ENCODE measurements at regions not wholly inside any gene's neighbourhood (a gene's known extent, or its start where the extent isn't known, plus 50 kb on each side); places are given as distances from the start of the nearest gene placed in this dataset.

DNA sequence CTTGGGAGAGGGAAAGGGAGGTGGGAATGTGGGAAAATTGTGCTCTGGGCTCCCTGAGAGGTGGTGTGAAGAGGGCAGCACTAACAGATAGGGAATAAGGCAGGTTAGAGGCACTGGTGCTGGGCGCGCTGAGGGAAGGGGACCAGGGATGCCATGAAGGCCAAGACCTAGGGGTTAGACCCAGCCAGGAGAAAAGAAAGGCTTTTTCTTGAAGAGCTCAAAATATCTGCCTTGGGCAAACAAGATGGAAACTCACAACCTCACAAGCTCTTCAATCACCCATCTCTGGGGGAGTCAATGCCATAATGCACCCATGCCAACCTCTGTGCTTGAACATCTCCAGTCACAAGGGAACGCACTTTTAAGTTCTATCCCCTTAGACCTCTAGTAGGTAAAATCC, 363.6 kb upstream of the CHD6 start:
- Histone ChIP-seq H3K4me3 (no peak overlapping the region), H3K27me3 (ENCODE audit: insufficient read depth) (no peaks in the 10 kb centered on the region), H2AFZ (no peak overlapping the region), H3K4me1 (ENCODE audit: insufficient read depth) (no peaks in the 10 kb centered on the region), H3K36me3 (ENCODE audit: insufficient read depth) (0 out of 2 replicates have a peak, but pooled peaks cover 2% of the 10 kb centered on the region), H3K4me2 (no peak overlapping the region), H3F3A (replicated peaks; ENCODE audit: low read depth) (no peaks in the 10 kb centered on the region), H3K9me2 (ENCODE audit: insufficient read depth) (no peaks in the 10 kb centered on the region), H3K27ac (ENCODE audit: low read depth) (no peak overlapping the region), H4K20me1 (replicated peaks; ENCODE audit: insufficient read depth) (no peaks in the 10 kb centered on the region), H3K79me2 (replicated peaks; ENCODE audit: insufficient read depth) (no peaks in the 10 kb centered on the region)
- TF ChIP-seq, protein P1, sequence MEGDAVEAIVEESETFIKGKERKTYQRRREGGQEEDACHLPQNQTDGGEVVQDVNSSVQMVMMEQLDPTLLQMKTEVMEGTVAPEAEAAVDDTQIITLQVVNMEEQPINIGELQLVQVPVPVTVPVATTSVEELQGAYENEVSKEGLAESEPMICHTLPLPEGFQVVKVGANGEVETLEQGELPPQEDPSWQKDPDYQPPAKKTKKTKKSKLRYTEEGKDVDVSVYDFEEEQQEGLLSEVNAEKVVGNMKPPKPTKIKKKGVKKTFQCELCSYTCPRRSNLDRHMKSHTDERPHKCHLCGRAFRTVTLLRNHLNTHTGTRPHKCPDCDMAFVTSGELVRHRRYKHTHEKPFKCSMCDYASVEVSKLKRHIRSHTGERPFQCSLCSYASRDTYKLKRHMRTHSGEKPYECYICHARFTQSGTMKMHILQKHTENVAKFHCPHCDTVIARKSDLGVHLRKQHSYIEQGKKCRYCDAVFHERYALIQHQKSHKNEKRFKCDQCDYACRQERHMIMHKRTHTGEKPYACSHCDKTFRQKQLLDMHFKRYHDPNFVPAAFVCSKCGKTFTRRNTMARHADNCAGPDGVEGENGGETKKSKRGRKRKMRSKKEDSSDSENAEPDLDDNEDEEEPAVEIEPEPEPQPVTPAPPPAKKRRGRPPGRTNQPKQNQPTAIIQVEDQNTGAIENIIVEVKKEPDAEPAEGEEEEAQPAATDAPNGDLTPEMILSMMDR (conservative IDR thresholded peaks at IDR 0.05; ENCODE audit: low read depth in 2 of 2): no peak
- TF ChIP-seq NANOG (IDR thresholded peaks at IDR 0.05; ENCODE audit: borderline replicate concordance): no peak
- TF ChIP-seq CREB1 (CRISPR knock-in tag; IDR thresholded peaks at IDR 0.05; ENCODE audit: low read depth): no peak
- TF ChIP-seq, protein P2, sequence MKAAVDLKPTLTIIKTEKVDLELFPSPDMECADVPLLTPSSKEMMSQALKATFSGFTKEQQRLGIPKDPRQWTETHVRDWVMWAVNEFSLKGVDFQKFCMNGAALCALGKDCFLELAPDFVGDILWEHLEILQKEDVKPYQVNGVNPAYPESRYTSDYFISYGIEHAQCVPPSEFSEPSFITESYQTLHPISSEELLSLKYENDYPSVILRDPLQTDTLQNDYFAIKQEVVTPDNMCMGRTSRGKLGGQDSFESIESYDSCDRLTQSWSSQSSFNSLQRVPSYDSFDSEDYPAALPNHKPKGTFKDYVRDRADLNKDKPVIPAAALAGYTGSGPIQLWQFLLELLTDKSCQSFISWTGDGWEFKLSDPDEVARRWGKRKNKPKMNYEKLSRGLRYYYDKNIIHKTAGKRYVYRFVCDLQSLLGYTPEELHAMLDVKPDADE (IDR thresholded peaks at IDR 0.05): no peak
- TF ChIP-seq POLR2AphosphoS5 (IDR thresholded peaks at IDR 0.05; ENCODE audit: low read depth): no peak
- TF ChIP-seq ZNF114 (CRISPR knock-in tag; IDR thresholded peaks at IDR 0.05): no peak
- TF ChIP-seq JUNB (IDR thresholded peaks at IDR 0.05; ENCODE audit: unreplicated experiment): no peak
- TF ChIP-seq, protein P3, sequence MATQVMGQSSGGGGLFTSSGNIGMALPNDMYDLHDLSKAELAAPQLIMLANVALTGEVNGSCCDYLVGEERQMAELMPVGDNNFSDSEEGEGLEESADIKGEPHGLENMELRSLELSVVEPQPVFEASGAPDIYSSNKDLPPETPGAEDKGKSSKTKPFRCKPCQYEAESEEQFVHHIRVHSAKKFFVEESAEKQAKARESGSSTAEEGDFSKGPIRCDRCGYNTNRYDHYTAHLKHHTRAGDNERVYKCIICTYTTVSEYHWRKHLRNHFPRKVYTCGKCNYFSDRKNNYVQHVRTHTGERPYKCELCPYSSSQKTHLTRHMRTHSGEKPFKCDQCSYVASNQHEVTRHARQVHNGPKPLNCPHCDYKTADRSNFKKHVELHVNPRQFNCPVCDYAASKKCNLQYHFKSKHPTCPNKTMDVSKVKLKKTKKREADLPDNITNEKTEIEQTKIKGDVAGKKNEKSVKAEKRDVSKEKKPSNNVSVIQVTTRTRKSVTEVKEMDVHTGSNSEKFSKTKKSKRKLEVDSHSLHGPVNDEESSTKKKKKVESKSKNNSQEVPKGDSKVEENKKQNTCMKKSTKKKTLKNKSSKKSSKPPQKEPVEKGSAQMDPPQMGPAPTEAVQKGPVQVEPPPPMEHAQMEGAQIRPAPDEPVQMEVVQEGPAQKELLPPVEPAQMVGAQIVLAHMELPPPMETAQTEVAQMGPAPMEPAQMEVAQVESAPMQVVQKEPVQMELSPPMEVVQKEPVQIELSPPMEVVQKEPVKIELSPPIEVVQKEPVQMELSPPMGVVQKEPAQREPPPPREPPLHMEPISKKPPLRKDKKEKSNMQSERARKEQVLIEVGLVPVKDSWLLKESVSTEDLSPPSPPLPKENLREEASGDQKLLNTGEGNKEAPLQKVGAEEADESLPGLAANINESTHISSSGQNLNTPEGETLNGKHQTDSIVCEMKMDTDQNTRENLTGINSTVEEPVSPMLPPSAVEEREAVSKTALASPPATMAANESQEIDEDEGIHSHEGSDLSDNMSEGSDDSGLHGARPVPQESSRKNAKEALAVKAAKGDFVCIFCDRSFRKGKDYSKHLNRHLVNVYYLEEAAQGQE (IDR thresholded peaks at IDR 0.05; ENCODE audit: unreplicated experiment): no peak
- no peak for TF ChIP-seq ZNF331 (CRISPR knock-in tag; IDR thresholded peaks at IDR 0.05; ENCODE audit: low read depth)
- TF ChIP-seq EZH2phosphoT487 (IDR thresholded peaks at IDR 0.05; ENCODE audit: unreplicated experiment): no peak
- TF ChIP-seq STAT1 (IDR thresholded peaks at IDR 0.05; ENCODE audit: unreplicated experiment): no peak
- TF ChIP-seq EZH2 (IDR thresholded peaks at IDR 0.05; ENCODE audit: low read depth, unreplicated experiment): no peak
- TF ChIP-seq, protein P4, sequence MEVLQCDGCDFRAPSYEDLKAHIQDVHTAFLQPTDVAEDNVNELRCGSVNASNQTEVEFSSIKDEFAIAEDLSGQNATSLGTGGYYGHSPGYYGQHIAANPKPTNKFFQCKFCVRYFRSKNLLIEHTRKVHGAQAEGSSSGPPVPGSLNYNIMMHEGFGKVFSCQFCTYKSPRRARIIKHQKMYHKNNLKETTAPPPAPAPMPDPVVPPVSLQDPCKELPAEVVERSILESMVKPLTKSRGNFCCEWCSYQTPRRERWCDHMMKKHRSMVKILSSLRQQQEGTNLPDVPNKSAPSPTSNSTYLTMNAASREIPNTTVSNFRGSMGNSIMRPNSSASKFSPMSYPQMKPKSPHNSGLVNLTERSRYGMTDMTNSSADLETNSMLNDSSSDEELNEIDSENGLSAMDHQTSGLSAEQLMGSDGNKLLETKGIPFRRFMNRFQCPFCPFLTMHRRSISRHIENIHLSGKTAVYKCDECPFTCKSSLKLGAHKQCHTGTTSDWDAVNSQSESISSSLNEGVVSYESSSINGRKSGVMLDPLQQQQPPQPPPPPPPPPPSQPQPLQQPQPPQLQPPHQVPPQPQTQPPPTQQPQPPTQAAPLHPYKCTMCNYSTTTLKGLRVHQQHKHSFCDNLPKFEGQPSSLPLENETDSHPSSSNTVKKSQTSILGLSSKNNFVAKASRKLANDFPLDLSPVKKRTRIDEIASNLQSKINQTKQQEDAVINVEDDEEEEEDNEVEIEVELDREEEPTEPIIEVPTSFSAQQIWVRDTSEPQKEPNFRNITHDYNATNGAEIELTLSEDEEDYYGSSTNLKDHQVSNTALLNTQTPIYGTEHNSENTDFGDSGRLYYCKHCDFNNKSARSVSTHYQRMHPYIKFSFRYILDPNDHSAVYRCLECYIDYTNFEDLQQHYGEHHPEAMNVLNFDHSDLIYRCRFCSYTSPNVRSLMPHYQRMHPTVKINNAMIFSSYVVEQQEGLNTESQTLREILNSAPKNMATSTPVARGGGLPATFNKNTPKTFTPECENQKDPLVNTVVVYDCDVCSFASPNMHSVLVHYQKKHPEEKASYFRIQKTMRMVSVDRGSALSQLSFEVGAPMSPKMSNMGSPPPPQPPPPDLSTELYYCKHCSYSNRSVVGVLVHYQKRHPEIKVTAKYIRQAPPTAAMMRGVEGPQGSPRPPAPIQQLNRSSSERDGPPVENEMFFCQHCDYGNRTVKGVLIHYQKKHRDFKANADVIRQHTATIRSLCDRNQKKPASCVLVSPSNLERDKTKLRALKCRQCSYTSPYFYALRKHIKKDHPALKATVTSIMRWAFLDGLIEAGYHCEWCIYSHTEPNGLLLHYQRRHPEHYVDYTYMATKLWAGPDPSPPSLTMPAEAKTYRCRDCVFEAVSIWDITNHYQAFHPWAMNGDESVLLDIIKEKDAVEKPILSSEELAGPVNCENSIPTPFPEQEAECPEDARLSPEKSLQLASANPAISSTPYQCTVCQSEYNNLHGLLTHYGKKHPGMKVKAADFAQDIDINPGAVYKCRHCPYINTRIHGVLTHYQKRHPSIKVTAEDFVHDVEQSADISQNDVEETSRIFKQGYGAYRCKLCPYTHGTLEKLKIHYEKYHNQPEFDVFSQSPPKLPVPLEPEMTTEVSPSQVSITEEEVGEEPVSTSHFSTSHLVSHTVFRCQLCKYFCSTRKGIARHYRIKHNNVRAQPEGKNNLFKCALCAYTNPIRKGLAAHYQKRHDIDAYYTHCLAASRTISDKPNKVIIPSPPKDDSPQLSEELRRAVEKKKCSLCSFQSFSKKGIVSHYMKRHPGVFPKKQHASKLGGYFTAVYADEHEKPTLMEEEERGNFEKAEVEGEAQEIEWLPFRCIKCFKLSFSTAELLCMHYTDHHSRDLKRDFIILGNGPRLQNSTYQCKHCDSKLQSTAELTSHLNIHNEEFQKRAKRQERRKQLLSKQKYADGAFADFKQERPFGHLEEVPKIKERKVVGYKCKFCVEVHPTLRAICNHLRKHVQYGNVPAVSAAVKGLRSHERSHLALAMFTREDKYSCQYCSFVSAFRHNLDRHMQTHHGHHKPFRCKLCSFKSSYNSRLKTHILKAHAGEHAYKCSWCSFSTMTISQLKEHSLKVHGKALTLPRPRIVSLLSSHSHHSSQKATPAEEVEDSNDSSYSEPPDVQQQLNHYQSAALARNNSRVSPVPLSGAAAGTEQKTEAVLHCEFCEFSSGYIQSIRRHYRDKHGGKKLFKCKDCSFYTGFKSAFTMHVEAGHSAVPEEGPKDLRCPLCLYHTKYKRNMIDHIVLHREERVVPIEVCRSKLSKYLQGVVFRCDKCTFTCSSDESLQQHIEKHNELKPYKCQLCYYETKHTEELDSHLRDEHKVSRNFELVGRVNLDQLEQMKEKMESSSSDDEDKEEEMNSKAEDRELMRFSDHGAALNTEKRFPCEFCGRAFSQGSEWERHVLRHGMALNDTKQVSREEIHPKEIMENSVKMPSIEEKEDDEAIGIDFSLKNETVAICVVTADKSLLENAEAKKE (CRISPR knock-in tag; IDR thresholded peaks at IDR 0.05): no peak
- Mint-ChIP-seq H3K4me3 (no peak overlapping the region), H3K36me3 (ENCODE audit: low read depth) (peaks cover 21% of the 10 kb centered on the region; the same call in 2 of the 3 replicates), H3K4me1 (no peaks in the 10 kb centered on the region), H3K27me3 (ENCODE audit: insufficient read depth, low read depth, poor library complexity) (peaks cover 5% of the 10 kb centered on the region), H3K27ac (no peak overlapping the region), H3K9me3 (peaks cover 96% of the 10 kb centered on the region)
- DNase-seq (ENCODE audit: low spot score) (no peak), ATAC-seq (no peak)
